ENCODE measurements at regions not wholly inside any gene's neighbourhood (a gene's known extent, or its start where the extent isn't known, plus 50 kb on each side); places are given as distances from the start of the nearest gene placed in this dataset.

DNA sequence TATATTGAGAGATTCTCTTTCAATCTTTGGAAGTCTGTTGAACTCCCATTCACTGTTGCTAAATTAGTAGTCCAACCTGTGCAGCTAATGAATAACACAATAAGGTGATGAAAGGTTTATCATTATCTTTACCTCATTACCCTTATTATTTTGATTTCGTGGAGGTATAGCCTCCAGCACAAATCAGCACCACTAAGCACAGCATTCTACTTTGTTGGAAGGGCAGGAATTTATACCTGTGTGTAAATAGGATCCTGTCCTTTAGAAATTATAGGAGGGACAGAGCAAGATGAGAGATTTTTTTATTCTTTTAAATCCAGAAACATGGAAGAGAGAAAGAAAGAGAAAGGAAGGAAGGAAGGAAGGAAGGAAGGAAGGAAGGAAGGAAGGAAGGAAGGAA, 454.1 kb downstream of the PDGFC start:
- no peak overlapping the region for H3K4me2 ChIP-seq
- no peak overlapping the region for H3K27ac ChIP-seq (ENCODE audit: low read depth)
- peaks cover 9% of the 10 kb centered on the region for H3K4me1 Mint-ChIP-seq
- no peaks in the 10 kb centered on the region for H3F3A ChIP-seq (replicated peaks; ENCODE audit: low read depth)
- no peak overlapping the region for H3K4me3 Mint-ChIP-seq
- H3K79me2 ChIP-seq (replicated peaks; ENCODE audit: insufficient read depth) = no peaks in the 10 kb centered on the region
- DNase-seq (ENCODE audit: low spot score) = no peak
- no peaks in the 10 kb centered on the region for H3K36me3 Mint-ChIP-seq (ENCODE audit: low read depth)
- H3K9me2 ChIP-seq (ENCODE audit: insufficient read depth) = no peaks in the 10 kb centered on the region; the same call in 1 of the 2 replicates
- H3K4me1 ChIP-seq (ENCODE audit: insufficient read depth) = 0 out of 2 replicates have a peak, but pooled peaks cover 3% of the 10 kb centered on the region
- TF ChIP-seq STAT1 (IDR thresholded peaks at IDR 0.05; ENCODE audit: unreplicated experiment) (no peak), NANOG (IDR thresholded peaks at IDR 0.05; ENCODE audit: borderline replicate concordance) (no peak), EZH2phosphoT487 (IDR thresholded peaks at IDR 0.05; ENCODE audit: unreplicated experiment) (no peak)
- TF ChIP-seq, protein P1, sequence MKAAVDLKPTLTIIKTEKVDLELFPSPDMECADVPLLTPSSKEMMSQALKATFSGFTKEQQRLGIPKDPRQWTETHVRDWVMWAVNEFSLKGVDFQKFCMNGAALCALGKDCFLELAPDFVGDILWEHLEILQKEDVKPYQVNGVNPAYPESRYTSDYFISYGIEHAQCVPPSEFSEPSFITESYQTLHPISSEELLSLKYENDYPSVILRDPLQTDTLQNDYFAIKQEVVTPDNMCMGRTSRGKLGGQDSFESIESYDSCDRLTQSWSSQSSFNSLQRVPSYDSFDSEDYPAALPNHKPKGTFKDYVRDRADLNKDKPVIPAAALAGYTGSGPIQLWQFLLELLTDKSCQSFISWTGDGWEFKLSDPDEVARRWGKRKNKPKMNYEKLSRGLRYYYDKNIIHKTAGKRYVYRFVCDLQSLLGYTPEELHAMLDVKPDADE (IDR thresholded peaks at IDR 0.05) = no peak
- no peaks in the 10 kb centered on the region for H4K20me1 ChIP-seq (replicated peaks; ENCODE audit: insufficient read depth)
- no peak overlapping the region for H3K4me3 ChIP-seq
- no peaks in the 10 kb centered on the region for H3K27me3 Mint-ChIP-seq (ENCODE audit: insufficient read depth, low read depth, poor library complexity)
- H3K27me3 ChIP-seq (ENCODE audit: insufficient read depth) = no peaks in the 10 kb centered on the region
- no peaks in the 10 kb centered on the region for H3K9me3 Mint-ChIP-seq
- ATAC-seq = no peak
- H3K36me3 ChIP-seq (ENCODE audit: insufficient read depth) = no peaks in the 10 kb centered on the region
- H3K27ac Mint-ChIP-seq = no peak overlapping the region
- no peak overlapping the region for H2AFZ ChIP-seq

DNA sequence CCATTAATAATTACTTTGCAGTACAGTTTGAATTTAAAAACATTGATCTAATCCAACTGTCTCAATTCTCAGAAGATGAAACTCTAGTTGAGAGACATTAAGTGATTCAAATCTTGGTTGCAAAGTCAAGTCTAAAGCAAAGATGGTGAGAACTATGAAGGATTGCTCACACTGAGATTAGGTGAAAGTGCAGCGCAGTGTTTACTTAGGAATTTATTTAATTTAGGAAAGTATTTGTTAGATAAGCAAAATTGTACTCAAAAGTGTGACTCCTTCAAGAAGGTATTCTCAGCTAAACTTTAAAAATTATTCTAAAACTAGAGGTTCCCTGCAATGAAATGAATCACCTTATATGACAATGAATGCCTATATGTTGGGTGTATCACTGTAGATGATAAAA, 454.9 kb downstream of the PDGFC start:
- H3F3A ChIP-seq (replicated peaks; ENCODE audit: low read depth) = no peaks in the 10 kb centered on the region
- 0 out of 2 replicates have a peak, but pooled peaks cover 3% of the 10 kb centered on the region for H3K4me1 ChIP-seq (ENCODE audit: insufficient read depth)
- no peaks in the 10 kb centered on the region for H3K79me2 ChIP-seq (replicated peaks; ENCODE audit: insufficient read depth)
- no peak overlapping the region for H2AFZ ChIP-seq
- H3K27ac ChIP-seq (ENCODE audit: low read depth) = no peak overlapping the region
- no peak overlapping the region for H3K4me3 ChIP-seq
- no peaks in the 10 kb centered on the region for H3K36me3 Mint-ChIP-seq (ENCODE audit: low read depth)
- no peaks in the 10 kb centered on the region for H3K9me3 Mint-ChIP-seq
- H3K4me2 ChIP-seq = no peak overlapping the region
- no peak overlapping the region for H3K4me3 Mint-ChIP-seq
- no peaks in the 10 kb centered on the region for H4K20me1 ChIP-seq (replicated peaks; ENCODE audit: insufficient read depth)
- no peaks in the 10 kb centered on the region for H3K36me3 ChIP-seq (ENCODE audit: insufficient read depth)
- H3K9me2 ChIP-seq (ENCODE audit: insufficient read depth) = no peaks in the 10 kb centered on the region; the same call in 1 of the 2 replicates
- peaks cover 9% of the 10 kb centered on the region for H3K4me1 Mint-ChIP-seq
- no peaks in the 10 kb centered on the region for H3K27me3 ChIP-seq (ENCODE audit: insufficient read depth)
- no peak for DNase-seq (ENCODE audit: low spot score)
- ATAC-seq = no peak
- no peak overlapping the region for H3K27ac Mint-ChIP-seq
- H3K27me3 Mint-ChIP-seq (ENCODE audit: insufficient read depth, low read depth, poor library complexity) = no peaks in the 10 kb centered on the region
- TF ChIP-seq, protein P1 (IDR thresholded peaks at IDR 0.05) = no peak
- TF ChIP-seq STAT1 (IDR thresholded peaks at IDR 0.05; ENCODE audit: unreplicated experiment) = no peak
- TF ChIP-seq CREB1 (CRISPR knock-in tag; IDR thresholded peaks at IDR 0.05; ENCODE audit: low read depth) = no peak
- TF ChIP-seq, protein P2, sequence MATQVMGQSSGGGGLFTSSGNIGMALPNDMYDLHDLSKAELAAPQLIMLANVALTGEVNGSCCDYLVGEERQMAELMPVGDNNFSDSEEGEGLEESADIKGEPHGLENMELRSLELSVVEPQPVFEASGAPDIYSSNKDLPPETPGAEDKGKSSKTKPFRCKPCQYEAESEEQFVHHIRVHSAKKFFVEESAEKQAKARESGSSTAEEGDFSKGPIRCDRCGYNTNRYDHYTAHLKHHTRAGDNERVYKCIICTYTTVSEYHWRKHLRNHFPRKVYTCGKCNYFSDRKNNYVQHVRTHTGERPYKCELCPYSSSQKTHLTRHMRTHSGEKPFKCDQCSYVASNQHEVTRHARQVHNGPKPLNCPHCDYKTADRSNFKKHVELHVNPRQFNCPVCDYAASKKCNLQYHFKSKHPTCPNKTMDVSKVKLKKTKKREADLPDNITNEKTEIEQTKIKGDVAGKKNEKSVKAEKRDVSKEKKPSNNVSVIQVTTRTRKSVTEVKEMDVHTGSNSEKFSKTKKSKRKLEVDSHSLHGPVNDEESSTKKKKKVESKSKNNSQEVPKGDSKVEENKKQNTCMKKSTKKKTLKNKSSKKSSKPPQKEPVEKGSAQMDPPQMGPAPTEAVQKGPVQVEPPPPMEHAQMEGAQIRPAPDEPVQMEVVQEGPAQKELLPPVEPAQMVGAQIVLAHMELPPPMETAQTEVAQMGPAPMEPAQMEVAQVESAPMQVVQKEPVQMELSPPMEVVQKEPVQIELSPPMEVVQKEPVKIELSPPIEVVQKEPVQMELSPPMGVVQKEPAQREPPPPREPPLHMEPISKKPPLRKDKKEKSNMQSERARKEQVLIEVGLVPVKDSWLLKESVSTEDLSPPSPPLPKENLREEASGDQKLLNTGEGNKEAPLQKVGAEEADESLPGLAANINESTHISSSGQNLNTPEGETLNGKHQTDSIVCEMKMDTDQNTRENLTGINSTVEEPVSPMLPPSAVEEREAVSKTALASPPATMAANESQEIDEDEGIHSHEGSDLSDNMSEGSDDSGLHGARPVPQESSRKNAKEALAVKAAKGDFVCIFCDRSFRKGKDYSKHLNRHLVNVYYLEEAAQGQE (IDR thresholded peaks at IDR 0.05; ENCODE audit: unreplicated experiment) = no peak
- no peak for TF ChIP-seq NANOG (IDR thresholded peaks at IDR 0.05; ENCODE audit: borderline replicate concordance)
- no peak for TF ChIP-seq JUNB (IDR thresholded peaks at IDR 0.05; ENCODE audit: unreplicated experiment)
- no peak for TF ChIP-seq POLR2AphosphoS5 (IDR thresholded peaks at IDR 0.05; ENCODE audit: low read depth)
- TF ChIP-seq, protein P3, sequence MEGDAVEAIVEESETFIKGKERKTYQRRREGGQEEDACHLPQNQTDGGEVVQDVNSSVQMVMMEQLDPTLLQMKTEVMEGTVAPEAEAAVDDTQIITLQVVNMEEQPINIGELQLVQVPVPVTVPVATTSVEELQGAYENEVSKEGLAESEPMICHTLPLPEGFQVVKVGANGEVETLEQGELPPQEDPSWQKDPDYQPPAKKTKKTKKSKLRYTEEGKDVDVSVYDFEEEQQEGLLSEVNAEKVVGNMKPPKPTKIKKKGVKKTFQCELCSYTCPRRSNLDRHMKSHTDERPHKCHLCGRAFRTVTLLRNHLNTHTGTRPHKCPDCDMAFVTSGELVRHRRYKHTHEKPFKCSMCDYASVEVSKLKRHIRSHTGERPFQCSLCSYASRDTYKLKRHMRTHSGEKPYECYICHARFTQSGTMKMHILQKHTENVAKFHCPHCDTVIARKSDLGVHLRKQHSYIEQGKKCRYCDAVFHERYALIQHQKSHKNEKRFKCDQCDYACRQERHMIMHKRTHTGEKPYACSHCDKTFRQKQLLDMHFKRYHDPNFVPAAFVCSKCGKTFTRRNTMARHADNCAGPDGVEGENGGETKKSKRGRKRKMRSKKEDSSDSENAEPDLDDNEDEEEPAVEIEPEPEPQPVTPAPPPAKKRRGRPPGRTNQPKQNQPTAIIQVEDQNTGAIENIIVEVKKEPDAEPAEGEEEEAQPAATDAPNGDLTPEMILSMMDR (conservative IDR thresholded peaks at IDR 0.05; ENCODE audit: low read depth in 2 of 2) = no peak
- TF ChIP-seq ZNF114 (CRISPR knock-in tag; IDR thresholded peaks at IDR 0.05) = no peak
- no peak for TF ChIP-seq ZNF331 (CRISPR knock-in tag; IDR thresholded peaks at IDR 0.05; ENCODE audit: low read depth)

Measured in GM23338 (cell line).